ENCODE measurements at regions not wholly inside any gene's neighbourhood (a gene's known extent, or its start where the extent isn't known, plus 50 kb on each side); places are given as distances from the start of the nearest gene placed in this dataset.

DNA sequence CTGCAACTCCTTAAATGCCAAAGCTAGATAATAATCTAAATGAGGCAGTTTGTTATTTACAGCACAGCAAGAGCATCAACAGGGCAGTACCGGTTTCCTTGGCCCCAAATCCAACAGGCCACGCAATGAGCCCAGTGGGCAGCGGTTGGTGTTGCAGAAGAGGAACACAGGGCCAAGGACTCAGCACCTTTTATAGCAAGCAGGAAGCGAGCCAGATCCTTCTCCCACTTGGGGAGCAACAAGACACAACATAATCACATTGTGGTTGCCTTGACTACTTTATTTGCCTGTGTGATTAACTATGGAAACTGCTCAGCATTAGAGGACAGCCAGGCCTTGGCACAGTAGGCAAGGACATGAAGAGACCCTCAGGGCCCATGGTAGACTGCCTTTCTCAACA lies 67.1 kb upstream of the HTR2A start:
- H3K9me3 ChIP-seq (ENCODE audit: control insufficient read depth in 1 of 2, low read length in 2 of 2) = no peaks in the 10 kb centered on the region

GRCh38 chr13:46962281-46962941 lies 65.6 kb upstream of the HTR2A start:
- peaks cover 0 to 3% (median 0%) of the 10 kb centered on the region in 8 donors for H3K9me3 Mint-ChIP-seq
- H3K27me3 Mint-ChIP-seq = peaks cover 3 to 11% of the 10 kb centered on the region in 2 donors
- no peaks in the 10 kb centered on the region for H3K4me1 Mint-ChIP-seq
- H3K27ac ChIP-seq (ENCODE audit: low read depth, low read length) = no peak overlapping the region
- ChIA-PET POLR2A (ENCODE audit: partially characterized antibody) (no interaction called here), CTCF (ENCODE audit: partially characterized antibody) (interaction anchor here (1.5 kb wide), 1 partner anchor 9 kb away, joined by 4 read pairs; no protein-coding TSS in a partner anchor)
- no peaks in the 10 kb centered on the region for H3K9me3 ChIP-seq (ENCODE audit: control insufficient read depth in 1 of 2, low read length in 2 of 2)
- H3K27me3 ChIP-seq (ENCODE audit: insufficient read depth, low read length) = no peaks in the 10 kb centered on the region
- DNase-seq = no peak
- no peak overlapping the region for H3K4me3 Mint-ChIP-seq
- H3K4me3 ChIP-seq (ENCODE audit: low read length in 2 of 2) = no peak overlapping the region
- intact Hi-C loops (cut with micrococcal nuclease) = no loop called here
- H3K4me1 ChIP-seq (ENCODE audit: insufficient read depth, low read length) = no peaks in the 10 kb centered on the region
- no peaks in the 10 kb centered on the region for H3K36me3 Mint-ChIP-seq
- H3K36me3 ChIP-seq (ENCODE audit: insufficient read depth, low read length) = no peaks in the 10 kb centered on the region
- H3K27ac Mint-ChIP-seq = no peak overlapping the region

More for the DNA sequence above, 67.1 kb upstream of the HTR2A start:
- ChIA-PET POLR2A (ENCODE audit: partially characterized antibody) (no interaction called here), CTCF (ENCODE audit: partially characterized antibody) (no interaction called here)
- DNase-seq = no peak
- Mint-ChIP-seq H3K9me3 (peaks cover 0 to 3% (median 0%) of the 10 kb centered on the region in 8 donors), H3K4me3 (no peak overlapping the region), H3K27me3 (peaks cover 3 to 8% of the 10 kb centered on the region in 2 donors), H3K36me3 (no peaks in the 10 kb centered on the region), H3K4me1 (no peaks in the 10 kb centered on the region), H3K27ac (no peak overlapping the region)
- no peak overlapping the region for H3K27ac ChIP-seq (ENCODE audit: low read depth, low read length)
- H3K27me3 ChIP-seq (ENCODE audit: insufficient read depth, low read length) = no peaks in the 10 kb centered on the region
- H3K4me3 ChIP-seq (ENCODE audit: low read length in 2 of 2) = no peak overlapping the region
- intact Hi-C loops (cut with micrococcal nuclease) = no loop called here
- no peaks in the 10 kb centered on the region for H3K36me3 ChIP-seq (ENCODE audit: insufficient read depth, low read length)
- H3K4me1 ChIP-seq (ENCODE audit: insufficient read depth, low read length) = no peaks in the 10 kb centered on the region

DNA sequence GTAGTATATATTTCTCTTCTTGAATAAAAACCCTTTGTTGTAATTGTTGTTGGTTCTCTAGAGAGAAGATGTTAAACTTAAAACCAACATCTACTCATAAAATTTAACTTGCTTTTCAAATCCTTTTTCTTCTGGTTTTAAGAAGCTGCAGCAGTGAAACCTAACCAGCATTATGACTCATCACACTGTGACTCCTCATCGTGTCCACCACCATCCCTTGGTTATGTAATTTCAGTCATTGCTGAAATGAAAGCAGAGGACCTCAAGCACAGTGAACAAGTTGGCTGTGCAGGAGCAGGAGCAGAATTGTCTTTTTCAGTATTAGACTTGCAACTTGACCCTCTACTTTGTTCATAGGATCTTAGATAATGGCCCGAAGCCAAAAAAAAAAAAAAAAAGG lies 64.9 kb upstream of the HTR2A start:
- H3K27ac Mint-ChIP-seq = no peak overlapping the region
- no peak overlapping the region for H3K4me3 Mint-ChIP-seq
- Histone ChIP-seq H3K27ac (ENCODE audit: low read depth, low read length) (no peak overlapping the region), H3K4me1 (ENCODE audit: insufficient read depth, low read length) (no peaks in the 10 kb centered on the region), H3K9me3 (ENCODE audit: control insufficient read depth in 1 of 2, low read length in 2 of 2) (no peaks in the 10 kb centered on the region), H3K27me3 (ENCODE audit: insufficient read depth, low read length) (no peaks in the 10 kb centered on the region), H3K36me3 (ENCODE audit: insufficient read depth, low read length) (no peaks in the 10 kb centered on the region), H3K4me3 (ENCODE audit: low read length in 2 of 2) (no peak overlapping the region)
- ChIA-PET POLR2A (ENCODE audit: partially characterized antibody) (no interaction called here), CTCF (ENCODE audit: partially characterized antibody) (no interaction called here)
- intact Hi-C loops (cut with micrococcal nuclease) = no loop called here
- H3K4me1 Mint-ChIP-seq = no peaks in the 10 kb centered on the region
- no peak for DNase-seq
- H3K9me3 Mint-ChIP-seq = peaks cover 0 to 3% (median 0%) of the 10 kb centered on the region in 8 donors
- H3K36me3 Mint-ChIP-seq = no peaks in the 10 kb centered on the region
- peaks cover 0 to 11% of the 10 kb centered on the region in 2 donors for H3K27me3 Mint-ChIP-seq

- no peak overlapping the region for H3K27ac Mint-ChIP-seq
- no peak overlapping the region for H3K4me3 Mint-ChIP-seq
Observed at GRCh38 chr13:46953941-46954340, 57.1 kb upstream of the HTR2A start.

DNA sequence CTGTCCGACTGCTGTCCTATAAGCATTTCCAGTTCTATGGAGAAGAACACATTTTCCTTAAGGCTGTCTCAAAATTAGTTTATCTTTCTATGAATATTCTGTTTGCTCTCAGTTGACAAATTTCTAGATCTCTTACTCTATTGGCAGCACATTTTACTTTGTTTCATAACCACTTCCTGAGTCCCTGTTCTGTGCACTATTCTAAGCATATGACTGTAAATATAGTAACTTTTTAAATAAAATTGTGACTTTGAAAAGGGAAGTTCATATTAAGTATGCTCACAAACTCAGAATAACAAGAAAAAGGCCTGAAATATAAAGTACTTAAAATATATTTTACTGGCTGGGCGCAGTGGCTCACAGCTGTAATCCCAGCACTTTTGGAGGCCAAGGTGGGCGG lies 56.5 kb upstream of the HTR2A start:
- POLR2A ChIA-PET (ENCODE audit: partially characterized antibody) = no interaction called here
- Histone ChIP-seq H3K9me3 (ENCODE audit: control insufficient read depth in 1 of 2, low read length in 2 of 2) (no peaks in the 10 kb centered on the region), H3K4me1 (ENCODE audit: insufficient read depth, low read length) (no peaks in the 10 kb centered on the region), H3K27me3 (ENCODE audit: insufficient read depth, low read length) (no peaks in the 10 kb centered on the region), H3K36me3 (ENCODE audit: insufficient read depth, low read length) (no peaks in the 10 kb centered on the region), H3K27ac (ENCODE audit: low read depth, low read length) (no peak overlapping the region), H3K4me3 (ENCODE audit: low read length in 2 of 2) (no peak overlapping the region)
- intact Hi-C loops (cut with micrococcal nuclease) = no loop called here
- no peak for DNase-seq
- no peak overlapping the region for H3K27ac Mint-ChIP-seq
- H3K36me3 Mint-ChIP-seq = no peaks in the 10 kb centered on the region
- CTCF ChIA-PET (ENCODE audit: partially characterized antibody) = no interaction called here
- no peaks in the 10 kb centered on the region for H3K4me1 Mint-ChIP-seq
- peaks cover 0 to 2% (median 0%) of the 10 kb centered on the region in 8 donors for H3K9me3 Mint-ChIP-seq
- H3K27me3 Mint-ChIP-seq = peaks cover 1 to 7% of the 10 kb centered on the region in 2 donors
- H3K4me3 Mint-ChIP-seq = no peak overlapping the region

More at GRCh38 chr13:46953941-46954340, 57.1 kb upstream of the HTR2A start:
- H3K9me3 ChIP-seq (ENCODE audit: control insufficient read depth in 1 of 2, low read length in 2 of 2) = no peaks in the 10 kb centered on the region
- ChIA-PET CTCF (ENCODE audit: partially characterized antibody) (no interaction called here), POLR2A (ENCODE audit: partially characterized antibody) (no interaction called here)
- H3K4me1 ChIP-seq (ENCODE audit: insufficient read depth, low read length) = no peaks in the 10 kb centered on the region
- intact Hi-C loops (cut with micrococcal nuclease) = no loop called here
- peaks cover 0 to 2% (median 0%) of the 10 kb centered on the region in 8 donors for H3K9me3 Mint-ChIP-seq
- peaks cover 1 to 7% of the 10 kb centered on the region in 2 donors for H3K27me3 Mint-ChIP-seq
- no peaks in the 10 kb centered on the region for H3K27me3 ChIP-seq (ENCODE audit: insufficient read depth, low read length)
- no peak overlapping the region for H3K27ac ChIP-seq (ENCODE audit: low read depth, low read length)
- H3K4me1 Mint-ChIP-seq = no peaks in the 10 kb centered on the region
- H3K36me3 ChIP-seq (ENCODE audit: insufficient read depth, low read length) = no peaks in the 10 kb centered on the region
- no peaks in the 10 kb centered on the region for H3K36me3 Mint-ChIP-seq
- no peak for DNase-seq
- no peak overlapping the region for H3K4me3 ChIP-seq (ENCODE audit: low read length in 2 of 2)

DNA sequence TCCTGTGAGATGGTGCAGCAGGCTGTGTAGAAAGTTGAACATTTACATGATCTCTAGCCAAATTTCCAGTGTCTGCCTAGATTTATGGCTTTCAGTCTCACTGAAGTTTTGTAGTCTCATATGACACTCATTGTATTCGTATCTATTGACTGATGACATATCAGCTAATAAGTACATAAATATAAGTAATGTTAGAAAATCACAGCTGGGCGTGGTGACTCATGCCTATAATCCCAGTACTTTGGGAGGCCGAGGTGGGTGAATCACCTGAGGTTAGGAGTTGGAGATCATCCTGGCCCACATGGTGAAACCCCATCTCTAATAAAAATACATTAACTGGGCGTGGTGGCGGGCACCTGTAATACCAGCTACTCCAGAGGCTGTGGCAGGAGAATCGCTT lies 54.7 kb upstream of the HTR2A start:
- CTCF ChIA-PET (ENCODE audit: partially characterized antibody) = no interaction called here
- no peaks in the 10 kb centered on the region for H3K27me3 ChIP-seq (ENCODE audit: insufficient read depth, low read length)
- intact Hi-C loops (cut with micrococcal nuclease) = no loop called here
- no peak overlapping the region for H3K27ac ChIP-seq (ENCODE audit: low read depth, low read length)
- peaks cover 0 to 2% (median 0%) of the 10 kb centered on the region in 8 donors for H3K9me3 Mint-ChIP-seq
- no peak overlapping the region for H3K27ac Mint-ChIP-seq
- H3K36me3 ChIP-seq (ENCODE audit: insufficient read depth, low read length) = no peaks in the 10 kb centered on the region
- no peaks in the 10 kb centered on the region for H3K4me1 Mint-ChIP-seq
- peaks cover 2 to 4% of the 10 kb centered on the region in 2 donors for H3K27me3 Mint-ChIP-seq
- no peaks in the 10 kb centered on the region for H3K9me3 ChIP-seq (ENCODE audit: control insufficient read depth in 1 of 2, low read length in 2 of 2)
- POLR2A ChIA-PET (ENCODE audit: partially characterized antibody) = no interaction called here
- H3K4me3 ChIP-seq (ENCODE audit: low read length in 2 of 2) = no peak overlapping the region
- no peak overlapping the region for H3K4me3 Mint-ChIP-seq
- no peak for DNase-seq
- no peaks in the 10 kb centered on the region for H3K4me1 ChIP-seq (ENCODE audit: insufficient read depth, low read length)
- no peaks in the 10 kb centered on the region for H3K36me3 Mint-ChIP-seq

GRCh38 chr13:46949211-46949610 lies 52.4 kb upstream of the HTR2A start:
- Mint-ChIP-seq H3K4me3 (no peak overlapping the region), H3K4me1 (no peaks in the 10 kb centered on the region), H3K27ac (no peak overlapping the region), H3K36me3 (no peaks in the 10 kb centered on the region), H3K9me3 (peaks cover 0 to 10% (median 0%) of the 10 kb centered on the region in 8 donors), H3K27me3 (peaks cover 1 to 2% of the 10 kb centered on the region in 2 donors)
- H3K9me3 ChIP-seq (ENCODE audit: control insufficient read depth in 1 of 2, low read length in 2 of 2) = no peaks in the 10 kb centered on the region
- DNase-seq = no peak
- H3K4me1 ChIP-seq (ENCODE audit: insufficient read depth, low read length) = no peaks in the 10 kb centered on the region
- H3K4me3 ChIP-seq (ENCODE audit: low read length in 2 of 2) = no peak overlapping the region
- POLR2A ChIA-PET (ENCODE audit: partially characterized antibody) = no interaction called here
- H3K36me3 ChIP-seq (ENCODE audit: insufficient read depth, low read length) = no peaks in the 10 kb centered on the region
- intact Hi-C loops (cut with micrococcal nuclease) = no loop called here
- H3K27ac ChIP-seq (ENCODE audit: low read depth, low read length) = no peak overlapping the region
- CTCF ChIA-PET (ENCODE audit: partially characterized antibody) = no interaction called here
- H3K27me3 ChIP-seq (ENCODE audit: insufficient read depth, low read length) = no peaks in the 10 kb centered on the region

Data from CD4-positive, alpha-beta memory T cell (primary cell).